ENCODE measurements at regions not wholly inside any gene's neighbourhood (a gene's known extent, or its start where the extent isn't known, plus 50 kb on each side); places are given as distances from the start of the nearest gene placed in this dataset.

GRCh38 chr16:22635801-22636200 is 125.1 kb downstream of the NPIPB5 start:
- TF ChIP-seq, protein P1, sequence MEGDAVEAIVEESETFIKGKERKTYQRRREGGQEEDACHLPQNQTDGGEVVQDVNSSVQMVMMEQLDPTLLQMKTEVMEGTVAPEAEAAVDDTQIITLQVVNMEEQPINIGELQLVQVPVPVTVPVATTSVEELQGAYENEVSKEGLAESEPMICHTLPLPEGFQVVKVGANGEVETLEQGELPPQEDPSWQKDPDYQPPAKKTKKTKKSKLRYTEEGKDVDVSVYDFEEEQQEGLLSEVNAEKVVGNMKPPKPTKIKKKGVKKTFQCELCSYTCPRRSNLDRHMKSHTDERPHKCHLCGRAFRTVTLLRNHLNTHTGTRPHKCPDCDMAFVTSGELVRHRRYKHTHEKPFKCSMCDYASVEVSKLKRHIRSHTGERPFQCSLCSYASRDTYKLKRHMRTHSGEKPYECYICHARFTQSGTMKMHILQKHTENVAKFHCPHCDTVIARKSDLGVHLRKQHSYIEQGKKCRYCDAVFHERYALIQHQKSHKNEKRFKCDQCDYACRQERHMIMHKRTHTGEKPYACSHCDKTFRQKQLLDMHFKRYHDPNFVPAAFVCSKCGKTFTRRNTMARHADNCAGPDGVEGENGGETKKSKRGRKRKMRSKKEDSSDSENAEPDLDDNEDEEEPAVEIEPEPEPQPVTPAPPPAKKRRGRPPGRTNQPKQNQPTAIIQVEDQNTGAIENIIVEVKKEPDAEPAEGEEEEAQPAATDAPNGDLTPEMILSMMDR (conservative IDR thresholded peaks at IDR 0.05; ENCODE audit: low read length): no peak
- no peak for TF ChIP-seq EZH2phosphoT487 (IDR thresholded peaks at IDR 0.05; ENCODE audit: borderline replicate concordance, low read depth, low read length)

All from OCI-LY7 (cell line).